ENCODE measurements at regions not wholly inside any gene's neighbourhood (a gene's known extent, or its start where the extent isn't known, plus 50 kb on each side); places are given as distances from the start of the nearest gene placed in this dataset.

- no peak for DNase-seq
These were observed 123.2 kb upstream of the MAX start for GRCh38 chr14:65225299-65226159.

- DNase-seq: no peak
These were observed 124.7 kb upstream of the MAX start for GRCh38 chr14:65226824-65227604.

GRCh38 chr14:65228436-65228835, 126.1 kb upstream of the MAX start:
- DNase-seq: no peak

GRCh38 chr14:65228956-65229747, 126.8 kb upstream of the MAX start:
- no peak for DNase-seq

- peak; percentile 33 for DNase-seq
These were observed 127.7 kb upstream of the MAX start for GRCh38 chr14:65229748-65230728.

- no peak for DNase-seq
These were observed 129.1 kb upstream of the MAX start for GRCh38 chr14:65231286-65231980.

GRCh38 chr14:65234752-65235361, 132.5 kb upstream of the MAX start:
- no peak for DNase-seq

GRCh38 chr14:65237023-65237814, 134.9 kb upstream of the MAX start:
- DNase-seq: no peak

- no peak for DNase-seq
These were observed 135.6 kb upstream of the MAX start for GRCh38 chr14:65237941-65238340.

GRCh38 chr14:65238456-65238855, 136.1 kb upstream of the MAX start:
- DNase-seq: no peak

GRCh38 chr14:65239143-65239937, 137.0 kb upstream of the MAX start:
- no peak for DNase-seq

- no peak for DNase-seq
These were observed 137.6 kb upstream of the MAX start for GRCh38 chr14:65239938-65240296.

- DNase-seq: no peak
These were observed 138.9 kb upstream of the MAX start for GRCh38 chr14:65241125-65241752.

- no peak for DNase-seq
These were observed 140.4 kb upstream of the MAX start for GRCh38 chr14:65242732-65243134.

- DNase-seq: peak; percentile 41
These were observed 141.6 kb upstream of the MAX start for GRCh38 chr14:65243766-65244442.

- no peak for DNase-seq
These were observed 147.3 kb upstream of the MAX start for GRCh38 chr14:65249471-65250161.

- DNase-seq: no peak
These were observed 147.8 kb upstream of the MAX start for GRCh38 chr14:65250162-65250495.

- no peak for DNase-seq
These were observed 148.9 kb upstream of the MAX start for GRCh38 chr14:65251213-65251612.

Data from CD4-positive, alpha-beta T cell treated with Interleukin-21 for 1 hour (primary cell).